HepG2 (cell line): ENCODE measurements at regions not wholly inside any gene's neighbourhood (a gene's known extent, or its start where the extent isn't known, plus 50 kb on each side); places are given as distances from the start of the nearest gene placed in this dataset.

Source experiments
- AHR ChIP-seq: IDR thresholded peaks from 2 replicates; pipeline ENCODE4 v1.6.1; 2018; ENCODE audit warnings: missing genetic modification reagents, missing compliant biosample characterization
- BORCS8-MEF2B ChIP-seq: sonication (generic); formaldehyde crosslinking; IDR thresholded peaks from 2 replicates; pipeline ENCODE4 v1.8.0; 2022; ENCODE audit warnings: mild to moderate bottlenecking, missing genetic modification reagents
- CREM ChIP-seq, 2 experiments: sonication (generic) in 1 of 2; formaldehyde crosslinking in 1 of 2; IDR thresholded peaks; 2 replicates each; pipeline versions ENCODE4 v1.4.0 to v1.6.1; 2016 to 2020; ENCODE audit warnings: antibody characterized with exemption in 1 of 2, mild to moderate bottlenecking in 1 of 2, missing genetic modification reagents in 1 of 2
- E2F5 ChIP-seq: sonication (generic); formaldehyde crosslinking; conservative IDR thresholded peaks from 2 replicates; pipeline ENCODE4 v1.4.0; 2020; ENCODE audit warnings: missing genetic modification reagents
- ELF1 ChIP-seq: sonication (generic); formaldehyde crosslinking; IDR thresholded peaks from 2 replicates; pipeline ENCODE4 v1.4.0; 2020; ENCODE audit warnings: missing genetic modification reagents
- HNRNPH1 ChIP-seq: fragments of 200-400 bp; formaldehyde crosslinking; optimal IDR thresholded peaks from 2 replicates; pipeline ENCODE3; 2017; ENCODE audit warnings: mild to moderate bottlenecking, low read depth, low read length
- IRF2 ChIP-seq: IDR thresholded peaks from 2 replicates; pipeline ENCODE4 v1.6.1; 2018; ENCODE audit warnings: missing genetic modification reagents, missing compliant biosample characterization
- MAX ChIP-seq: IDR thresholded peaks from 2 replicates; pipeline ENCODE4 v1.6.1; 2012; ENCODE audit warnings: inconsistent platforms
- MTERF4 ChIP-seq: sonication (generic); formaldehyde crosslinking; IDR thresholded peaks from 2 replicates; pipeline ENCODE4 v1.8.0; 2023; ENCODE audit warnings: mild to moderate bottlenecking, missing genetic modification reagents
- NFRKB ChIP-seq: fragments of 450-650 bp; IDR thresholded peaks from 2 replicates; pipeline ENCODE4 v1.6.1; 2017
- POLR2AphosphoS5 ChIP-seq: IDR thresholded peaks from 2 replicates; pipeline ENCODE4 v1.6.1; 2012; ENCODE audit warnings: low read depth, low read length
- REPIN1 ChIP-seq: sonication (generic); formaldehyde crosslinking; IDR thresholded peaks from 2 replicates; pipeline ENCODE4 v1.8.0; 2022; ENCODE audit warnings: missing genetic modification reagents, low read depth, mild to moderate bottlenecking, borderline replicate concordance
- SATB2 ChIP-seq: sonication (generic); formaldehyde crosslinking; IDR thresholded peaks from 2 replicates; pipeline ENCODE4 v1.5.0; 2020; ENCODE audit warnings: missing genetic modification reagents
- TARDBP ChIP-seq: sonication (generic); formaldehyde crosslinking; IDR thresholded peaks from 2 replicates; pipeline ENCODE4 v1.8.0; 2022; ENCODE audit warnings: mild to moderate bottlenecking, missing genetic modification reagents
- TEAD3 ChIP-seq: optimal IDR thresholded peaks from 2 replicates; pipeline ENCODE3; 2016; ENCODE audit warnings: borderline replicate concordance
- TMF1 ChIP-seq: sonication (generic); formaldehyde crosslinking; IDR thresholded peaks from 2 replicates; pipeline ENCODE4 v1.8.1; 2022; ENCODE audit warnings: low read depth, missing genetic modification reagents
- ZFY ChIP-seq: sonication (generic); formaldehyde crosslinking; IDR thresholded peaks from 2 replicates; pipeline ENCODE4 v1.4.0; 2020; ENCODE audit warnings: missing genetic modification reagents
- ZMYM4 ChIP-seq: sonication (generic); formaldehyde crosslinking; IDR thresholded peaks from 2 replicates; pipeline ENCODE4 v1.8.1; 2023; ENCODE audit warnings: mild to moderate bottlenecking, missing genetic modification reagents
- ZNF34 ChIP-seq: sonication (generic); formaldehyde crosslinking; IDR thresholded peaks from 2 replicates; pipeline ENCODE4 v1.4.0; 2020; ENCODE audit warnings: mild to moderate bottlenecking, missing genetic modification reagents, borderline replicate concordance
- ZNF446 ChIP-seq: sonication (generic); formaldehyde crosslinking; IDR thresholded peaks from 2 replicates; pipeline ENCODE4 v1.5.0; 2020; ENCODE audit warnings: mild to moderate bottlenecking, missing genetic modification reagents
- ZNF563 ChIP-seq: sonication (generic); formaldehyde crosslinking; IDR thresholded peaks from 2 replicates; pipeline ENCODE4 v1.8.0; 2022; ENCODE audit warnings: mild to moderate bottlenecking, moderate library complexity, missing genetic modification reagents
- ZNF782 ChIP-seq: sonication (generic); formaldehyde crosslinking; IDR thresholded peaks from 2 replicates; pipeline ENCODE4 v1.4.0; 2020; ENCODE audit warnings: missing genetic modification reagents, mild to moderate bottlenecking, borderline replicate concordance
- ZSCAN9 ChIP-seq: IDR thresholded peaks from 2 replicates; pipeline ENCODE4 v1.6.1; 2016; ENCODE audit warnings: borderline replicate concordance
- TF ChIP-seq, protein P1 (sequence below): sonication (generic); formaldehyde crosslinking; IDR thresholded peaks from 2 replicates; pipeline ENCODE4 v1.4.0; 2020; ENCODE audit warnings: missing genetic modification reagents; ENCODE audit errors: not compliant biosample characterization
- TF ChIP-seq, protein P2 (sequence below): sonication (generic); formaldehyde crosslinking; conservative IDR thresholded peaks from 2 replicates; pipeline ENCODE4 v1.4.0; 2020; ENCODE audit warnings: missing genetic modification reagents
- TF ChIP-seq, protein P3 (sequence below): sonication (generic); formaldehyde crosslinking; IDR thresholded peaks from 2 replicates; pipeline ENCODE4 v1.5.0; 2020; ENCODE audit warnings: missing genetic modification reagents

GRCh38 chr17:81345228-81346089 is 49.8 kb upstream of the BAHCC1 start (continued):
- TF ChIP-seq ZNF782 (CRISPR knock-in tag): no peak
- TF ChIP-seq, protein P1, sequence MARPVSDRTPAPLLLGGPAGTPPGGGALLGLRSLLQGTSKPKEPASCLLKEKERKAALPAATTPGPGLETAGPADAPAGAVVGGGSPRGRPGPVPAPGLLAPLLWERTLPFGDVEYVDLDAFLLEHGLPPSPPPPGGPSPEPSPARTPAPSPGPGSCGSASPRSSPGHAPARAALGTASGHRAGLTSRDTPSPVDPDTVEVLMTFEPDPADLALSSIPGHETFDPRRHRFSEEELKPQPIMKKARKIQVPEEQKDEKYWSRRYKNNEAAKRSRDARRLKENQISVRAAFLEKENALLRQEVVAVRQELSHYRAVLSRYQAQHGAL: no peak
- TF ChIP-seq, protein P2, sequence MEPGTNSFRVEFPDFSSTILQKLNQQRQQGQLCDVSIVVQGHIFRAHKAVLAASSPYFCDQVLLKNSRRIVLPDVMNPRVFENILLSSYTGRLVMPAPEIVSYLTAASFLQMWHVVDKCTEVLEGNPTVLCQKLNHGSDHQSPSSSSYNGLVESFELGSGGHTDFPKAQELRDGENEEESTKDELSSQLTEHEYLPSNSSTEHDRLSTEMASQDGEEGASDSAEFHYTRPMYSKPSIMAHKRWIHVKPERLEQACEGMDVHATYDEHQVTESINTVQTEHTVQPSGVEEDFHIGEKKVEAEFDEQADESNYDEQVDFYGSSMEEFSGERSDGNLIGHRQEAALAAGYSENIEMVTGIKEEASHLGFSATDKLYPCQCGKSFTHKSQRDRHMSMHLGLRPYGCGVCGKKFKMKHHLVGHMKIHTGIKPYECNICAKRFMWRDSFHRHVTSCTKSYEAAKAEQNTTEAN (CRISPR knock-in tag): 0 out of 2 replicates have a peak, but pooled peaks have one; percentile 58
- TF ChIP-seq CREM (IDR thresholded peaks at IDR 0.05): no peak
- no peak; the same call in 1 of the 2 replicates for TF ChIP-seq CREM (CRISPR knock-in tag; IDR thresholded peaks at IDR 0.05)
- 0 out of 2 replicates have a peak, but pooled peaks have one; percentile 25 for TF ChIP-seq ZSCAN9 (CRISPR knock-in tag)
- TF ChIP-seq, protein P3, sequence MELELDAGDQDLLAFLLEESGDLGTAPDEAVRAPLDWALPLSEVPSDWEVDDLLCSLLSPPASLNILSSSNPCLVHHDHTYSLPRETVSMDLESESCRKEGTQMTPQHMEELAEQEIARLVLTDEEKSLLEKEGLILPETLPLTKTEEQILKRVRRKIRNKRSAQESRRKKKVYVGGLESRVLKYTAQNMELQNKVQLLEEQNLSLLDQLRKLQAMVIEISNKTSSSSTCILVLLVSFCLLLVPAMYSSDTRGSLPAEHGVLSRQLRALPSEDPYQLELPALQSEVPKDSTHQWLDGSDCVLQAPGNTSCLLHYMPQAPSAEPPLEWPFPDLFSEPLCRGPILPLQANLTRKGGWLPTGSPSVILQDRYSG (CRISPR knock-in tag): no peak
- TF ChIP-seq ZMYM4 (CRISPR knock-in tag): peak; percentile 51; the same call in 1 of the 2 replicates
- no peak; the same call in 1 of the 2 replicates for TF ChIP-seq AHR (CRISPR knock-in tag)
- TF ChIP-seq TARDBP: no peak
- TF ChIP-seq MAX: peak; percentile 88
- TF ChIP-seq SATB2 (CRISPR knock-in tag): no peak
- TF ChIP-seq HNRNPH1: no peak
- TF ChIP-seq NFRKB: no peak
- no peak for TF ChIP-seq ELF1 (CRISPR knock-in tag)
- peak; percentile 74 for TF ChIP-seq ZFY
- no peak for TF ChIP-seq MTERF4 (CRISPR knock-in tag)
- 0 out of 2 replicates have a peak, but pooled peaks have one; percentile 55 for TF ChIP-seq E2F5
- peak; percentile 55; the same call in 1 of the 2 replicates for TF ChIP-seq REPIN1
- no peak for TF ChIP-seq POLR2AphosphoS5
- peak; percentile 42 for TF ChIP-seq TEAD3 (CRISPR knock-in tag)
- peak; percentile 81 for TF ChIP-seq ZNF563
- peak; percentile 64; the same call in 1 of the 2 replicates for TF ChIP-seq BORCS8-MEF2B (CRISPR knock-in tag)
- TF ChIP-seq ZNF34: no peak
- TF ChIP-seq IRF2 (CRISPR knock-in tag): peak; percentile 38; the same call in 1 of the 2 replicates
- no peak for TF ChIP-seq ZNF446 (CRISPR knock-in tag)
- TF ChIP-seq TMF1 (CRISPR knock-in tag): peak; percentile 81
